A549 (cell line): ENCODE measurements at regions not wholly inside any gene's neighbourhood (a gene's known extent, or its start where the extent isn't known, plus 50 kb on each side); places are given as distances from the start of the nearest gene placed in this dataset.

Source experiments
- small RNA-seq, 6 experiments: library from RNA; depleted of rRNA; stranded (forward); fragments of <200 nt; gene quantifications; one replicate each; pipeline ENCODE3, GENCODE V24; 2012

Small RNA genes lying in the stretch of these regions (small RNA-seq; reads per million reads assigned to genes)
- gene CYP2C56P, result 0 reads per million in 6 experiments
